ENCODE measurements at regions not wholly inside any gene's neighbourhood (a gene's known extent, or its start where the extent isn't known, plus 50 kb on each side); places are given as distances from the start of the nearest gene placed in this dataset.
A peak's percentile ranks its signal among the peaks of the same experiment; 100 is the strongest.

DNA sequence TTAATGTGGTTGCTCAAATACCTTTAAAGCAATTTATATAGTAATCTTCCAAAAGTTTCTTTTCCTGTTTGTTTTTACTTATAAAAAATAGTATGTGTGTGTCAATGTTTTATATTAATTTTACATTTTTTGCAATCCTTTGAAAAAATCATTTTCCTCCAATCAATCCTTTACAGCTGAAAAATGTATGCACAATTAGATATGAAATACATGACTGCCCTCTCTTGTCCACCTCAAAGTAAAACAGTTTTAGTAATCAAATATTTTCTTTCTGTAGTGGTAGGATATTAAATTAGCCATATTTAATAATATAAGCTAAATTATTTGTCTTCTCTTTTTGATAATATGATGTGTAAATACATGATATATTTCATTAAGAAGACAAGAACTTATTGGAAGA is 269.9 kb downstream of the ADAMTS20 start:
- TF ChIP-seq, protein P1, sequence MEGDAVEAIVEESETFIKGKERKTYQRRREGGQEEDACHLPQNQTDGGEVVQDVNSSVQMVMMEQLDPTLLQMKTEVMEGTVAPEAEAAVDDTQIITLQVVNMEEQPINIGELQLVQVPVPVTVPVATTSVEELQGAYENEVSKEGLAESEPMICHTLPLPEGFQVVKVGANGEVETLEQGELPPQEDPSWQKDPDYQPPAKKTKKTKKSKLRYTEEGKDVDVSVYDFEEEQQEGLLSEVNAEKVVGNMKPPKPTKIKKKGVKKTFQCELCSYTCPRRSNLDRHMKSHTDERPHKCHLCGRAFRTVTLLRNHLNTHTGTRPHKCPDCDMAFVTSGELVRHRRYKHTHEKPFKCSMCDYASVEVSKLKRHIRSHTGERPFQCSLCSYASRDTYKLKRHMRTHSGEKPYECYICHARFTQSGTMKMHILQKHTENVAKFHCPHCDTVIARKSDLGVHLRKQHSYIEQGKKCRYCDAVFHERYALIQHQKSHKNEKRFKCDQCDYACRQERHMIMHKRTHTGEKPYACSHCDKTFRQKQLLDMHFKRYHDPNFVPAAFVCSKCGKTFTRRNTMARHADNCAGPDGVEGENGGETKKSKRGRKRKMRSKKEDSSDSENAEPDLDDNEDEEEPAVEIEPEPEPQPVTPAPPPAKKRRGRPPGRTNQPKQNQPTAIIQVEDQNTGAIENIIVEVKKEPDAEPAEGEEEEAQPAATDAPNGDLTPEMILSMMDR (IDR thresholded peaks at IDR 0.05; ENCODE audit: insufficient read depth, low read depth, low read length) = peak; percentile 43
- TF ChIP-seq EZH2 (IDR thresholded peaks at IDR 0.05; ENCODE audit: insufficient read depth, low read length) = no peak
